AG09309 (cell line): ENCODE measurements at regions not wholly inside any gene's neighbourhood (a gene's known extent, or its start where the extent isn't known, plus 50 kb on each side); places are given as distances from the start of the nearest gene placed in this dataset.

Experiments used
- DNase-seq: peaks from one replicate; pipeline ENCODE4 v3.0.0-alpha.2; 2010; ENCODE audit warnings: low read depth
- H3K4me3 ChIP-seq: 2 replicates; pipeline ENCODE4 v1.5.1; 2011; ENCODE audit warnings: mild to moderate bottlenecking, low read depth, low read length, moderate library complexity; ENCODE audit not compliant: control insufficient read depth
- CTCF ChIP-seq: IDR thresholded peaks from 2 replicates; pipeline ENCODE4 v1.5.1; 2011; ENCODE audit warnings: mild to moderate bottlenecking, low read depth, low read length, inconsistent platforms; ENCODE audit not compliant: insufficient read depth, control insufficient read depth; ENCODE audit errors: missing control alignments

- TF ChIP-seq CTCF, result no peak
- no peak overlapping the region for H3K4me3 ChIP-seq
- DNase-seq, result no peak
Measured at GRCh38 chr4:185994750-185995149, 74.2 kb upstream of the TLR3 start.

- no peak overlapping the region for H3K4me3 ChIP-seq
- no peak for TF ChIP-seq CTCF
- no peak for DNase-seq
Measured at GRCh38 chr4:185995665-185996064, 73.3 kb upstream of the TLR3 start.

GRCh38 chr4:185997296-185997695 lies 71.7 kb upstream of the TLR3 start:
- no peak overlapping the region for H3K4me3 ChIP-seq
- TF ChIP-seq CTCF, result no peak
- DNase-seq, result no peak

- no peak for TF ChIP-seq CTCF
- H3K4me3 ChIP-seq, result no peak overlapping the region
Measured at GRCh38 chr4:185998791-185999190, 70.2 kb upstream of the TLR3 start.

GRCh38 chr4:185999207-185999606 lies 69.7 kb upstream of the TLR3 start:
- no peak overlapping the region for H3K4me3 ChIP-seq
- no peak for TF ChIP-seq CTCF
- DNase-seq, result no peak

More at GRCh38 chr4:185998791-185999190, 70.2 kb upstream of the TLR3 start:
- DNase-seq, result no peak

GRCh38 chr4:186002853-186003252 lies 66.1 kb upstream of the TLR3 start:
- no peak for TF ChIP-seq CTCF
- no peak for DNase-seq
- no peak overlapping the region for H3K4me3 ChIP-seq

- TF ChIP-seq CTCF, result no peak
- no peak for DNase-seq
- no peak overlapping the region for H3K4me3 ChIP-seq
Measured at GRCh38 chr4:186003746-186004145, 65.2 kb upstream of the TLR3 start.
